SK-N-MC (cell line): ENCODE measurements at regions not wholly inside any gene's neighbourhood (a gene's known extent, or its start where the extent isn't known, plus 50 kb on each side); places are given as distances from the start of the nearest gene placed in this dataset.

Source experiments
- DNase-seq: peaks from one replicate; pipeline ENCODE4 v3.0.0-alpha.2; 2011; ENCODE audit warnings: low read depth, low spot score
- H3K27ac ChIP-seq: fragments of 200-600 bp; sonication (generic); 2 replicates; pipeline ENCODE4 v1.5.1; 2016; ENCODE audit warnings: mixed run types
- H3K36me3 ChIP-seq: fragments of 200-600 bp; sonication (generic); 2 replicates; pipeline ENCODE4 v1.6.1; 2017; ENCODE audit warnings: antibody characterized with exemption, low read length, mixed read lengths; ENCODE audit not compliant: insufficient read depth
- H3K4me3 ChIP-seq: fragments of 200-600 bp; sonication (generic); 2 replicates; pipeline ENCODE4 v1.5.1; 2016
- H3K9ac ChIP-seq: fragments of 200-600 bp; sonication (generic); 2 replicates; pipeline ENCODE4 v1.8.0; 2017; ENCODE audit warnings: mixed run types, mixed read lengths; ENCODE audit not compliant: insufficient read length
- H3K9me3 ChIP-seq: fragments of 200-600 bp; sonication (generic); 2 replicates; pipeline ENCODE4 v1.6.1; 2017; ENCODE audit warnings: low read depth, mild to moderate bottlenecking, antibody characterized with exemption, low read length, moderate library complexity, mixed read lengths
- EZH2 ChIP-seq: fragments of 200-600 bp; sonication (generic); IDR thresholded peaks from one replicate; pipeline ENCODE4 v1.6.1; 2017; ENCODE audit warnings: antibody characterized with exemption
- FOXP2 ChIP-seq: optimal IDR thresholded peaks from 2 replicates; pipeline ENCODE3; 2011; ENCODE audit warnings: mild to moderate bottlenecking, moderate library complexity; ENCODE audit not compliant: insufficient read depth; ENCODE audit errors: extremely low read length, control extremely low read depth
- POLR2AphosphoS5 ChIP-seq: IDR thresholded peaks from 2 replicates; pipeline ENCODE4 v1.6.1; 2012; ENCODE audit warnings: mild to moderate bottlenecking, low read depth, low read length, borderline replicate concordance

DNA sequence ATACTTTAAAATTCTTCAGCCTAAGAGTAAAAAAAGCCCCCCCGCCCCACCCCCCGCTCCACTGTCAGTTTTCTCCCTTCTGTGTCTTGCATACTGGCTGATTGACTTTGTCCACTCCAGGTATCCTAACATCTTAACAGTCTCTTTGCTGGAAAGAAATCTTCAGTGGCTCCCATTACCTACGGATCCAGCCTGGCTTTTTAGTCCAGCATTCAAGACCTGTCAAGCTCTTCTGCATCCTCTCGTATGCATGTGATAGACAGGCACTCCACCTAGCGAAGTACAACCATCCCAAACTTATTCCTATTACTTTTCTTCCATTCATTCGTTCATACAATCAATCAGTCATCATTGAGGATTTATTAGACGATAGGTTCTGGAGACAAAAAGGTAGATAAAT lies 288.1 kb downstream of the MYCN start:
- H3K9ac ChIP-seq, result no peak overlapping the region
- no peak for DNase-seq

DNA sequence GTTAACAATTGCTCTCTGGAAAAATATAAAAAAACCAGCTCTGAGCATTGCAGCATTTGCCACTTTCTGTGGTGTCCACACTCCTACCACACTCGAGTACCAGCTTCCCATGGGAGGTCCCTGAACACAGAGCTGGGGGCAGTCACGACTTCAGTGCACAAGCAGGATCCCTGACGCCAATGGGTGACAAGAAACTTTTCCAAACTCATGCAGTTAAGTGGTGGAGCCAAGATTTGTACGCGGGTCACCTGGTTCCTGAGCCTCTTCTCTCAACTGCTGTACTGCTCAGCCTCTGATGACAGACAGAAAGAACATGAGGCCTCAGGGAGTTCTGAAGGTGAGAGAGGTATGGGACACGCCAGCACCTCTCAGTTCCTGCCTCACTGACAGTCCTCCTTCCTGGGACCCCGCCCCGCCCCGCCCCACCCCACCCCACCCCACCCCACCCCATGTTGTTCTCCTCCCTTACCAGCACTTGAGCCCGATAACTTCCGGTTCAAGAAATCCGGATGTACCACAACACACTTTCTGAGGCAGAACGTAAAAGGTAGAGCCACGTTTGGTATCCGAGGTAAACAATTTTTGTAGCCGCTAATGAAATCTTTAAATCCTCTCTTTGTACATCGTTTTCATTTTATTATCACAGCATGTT lies 287.6 kb downstream of the MYCN start:
- no peak for TF ChIP-seq FOXP2
- no peak for TF ChIP-seq EZH2
- TF ChIP-seq POLR2AphosphoS5, result no peak
- no peak for DNase-seq
- no peak overlapping the region for H3K27ac ChIP-seq
- H3K4me3 ChIP-seq, result no peak overlapping the region
- no peaks in the 10 kb centered on the region for H3K9me3 ChIP-seq
- H3K36me3 ChIP-seq, result no peaks in the 10 kb centered on the region
- H3K9ac ChIP-seq, result no peak overlapping the region

More for the DNA sequence above, 288.1 kb downstream of the MYCN start:
- TF ChIP-seq POLR2AphosphoS5, result no peak
- no peak for TF ChIP-seq FOXP2
- TF ChIP-seq EZH2, result no peak
- Histone ChIP-seq H3K27ac (no peak overlapping the region), H3K36me3 (no peaks in the 10 kb centered on the region), H3K4me3 (no peak overlapping the region), H3K9me3 (no peaks in the 10 kb centered on the region)

DNA sequence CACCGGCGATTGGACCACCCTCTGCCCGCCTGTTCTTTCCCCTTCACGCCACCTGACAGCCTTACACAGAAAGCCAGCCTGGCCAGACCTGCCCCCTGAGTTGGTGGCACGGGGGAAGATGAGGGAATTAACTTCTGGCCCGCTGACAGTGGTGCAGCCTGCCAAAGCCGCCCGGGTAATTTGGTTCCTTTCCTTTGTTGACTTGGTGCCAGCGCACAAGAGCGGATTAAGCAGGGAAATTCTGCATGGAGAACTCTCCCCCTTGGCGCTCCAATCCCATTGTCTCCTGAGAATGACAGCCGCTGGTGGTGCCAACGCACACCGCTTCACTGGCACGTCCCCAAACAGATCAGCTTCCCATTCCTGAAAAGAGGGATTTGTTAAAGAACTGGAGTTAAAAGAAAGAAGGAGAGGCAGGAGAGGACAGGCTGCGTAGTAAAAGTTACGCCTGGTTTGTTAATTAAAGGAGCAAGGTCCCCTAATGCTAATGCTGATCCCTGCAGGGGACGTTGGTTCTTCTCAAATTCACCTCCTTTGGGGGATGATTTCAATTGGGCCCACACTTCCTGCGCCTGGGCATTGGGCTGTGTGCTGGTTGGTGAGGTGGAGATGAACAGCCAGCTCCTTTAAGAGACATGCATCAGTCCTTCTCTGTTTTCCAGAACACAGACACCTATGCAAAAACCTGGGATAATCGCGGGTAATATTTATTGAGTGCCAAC lies 286.8 kb downstream of the MYCN start:
- Histone ChIP-seq H3K36me3 (no peaks in the 10 kb centered on the region), H3K27ac (no peak overlapping the region), H3K9ac (no peak overlapping the region), H3K4me3 (no peak overlapping the region), H3K9me3 (no peaks in the 10 kb centered on the region)
- TF ChIP-seq POLR2AphosphoS5 (no peak), EZH2 (no peak), FOXP2 (no peak)
- DNase-seq, result no peak

DNA sequence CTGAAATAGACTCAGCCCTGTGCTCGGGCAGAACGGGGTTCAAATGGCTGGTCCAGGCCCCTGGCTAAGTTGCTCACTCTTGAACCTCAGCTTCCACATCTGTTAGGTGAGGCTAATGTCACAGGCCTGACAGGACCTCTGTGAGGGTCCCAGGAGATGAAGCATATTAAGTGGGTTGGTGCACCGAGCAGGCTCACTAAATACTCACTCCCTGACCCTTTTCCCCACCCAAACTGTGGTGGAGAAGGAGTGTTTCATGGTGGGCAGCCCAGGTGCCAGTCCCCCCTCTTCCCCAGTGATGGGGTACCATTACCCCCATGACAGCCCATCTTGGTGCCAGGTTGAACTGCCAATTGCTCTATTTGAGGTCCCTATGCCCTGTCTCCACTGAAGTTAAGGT lies 286.0 kb downstream of the MYCN start:
- Histone ChIP-seq H3K36me3 (no peaks in the 10 kb centered on the region), H3K4me3 (no peak overlapping the region), H3K27ac (no peak overlapping the region), H3K9ac (no peak overlapping the region), H3K9me3 (no peaks in the 10 kb centered on the region)
- DNase-seq, result no peak
- TF ChIP-seq EZH2, result no peak
- TF ChIP-seq FOXP2, result no peak
- no peak for TF ChIP-seq POLR2AphosphoS5

DNA sequence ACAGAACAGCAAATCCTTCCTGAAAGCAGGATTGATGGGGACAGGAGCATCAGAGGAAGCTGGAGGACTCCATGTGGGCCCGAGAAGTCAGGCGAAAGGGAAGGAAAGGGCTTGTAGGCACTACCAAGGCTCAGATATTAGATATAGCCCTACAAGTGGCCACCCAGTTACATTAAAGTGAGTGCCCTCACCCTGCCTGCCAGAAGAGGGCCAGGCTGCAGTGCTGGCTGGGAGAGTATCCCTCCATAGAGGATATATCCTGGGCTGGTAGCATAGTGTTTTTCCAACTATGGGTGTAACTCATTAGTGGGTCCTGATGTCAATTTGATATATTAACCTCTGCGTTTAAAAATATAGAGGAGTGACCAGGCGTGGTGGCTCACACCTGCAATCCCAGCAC lies 285.2 kb downstream of the MYCN start:
- no peaks in the 10 kb centered on the region for H3K9me3 ChIP-seq
- H3K4me3 ChIP-seq, result no peak overlapping the region
- H3K36me3 ChIP-seq, result no peaks in the 10 kb centered on the region
- DNase-seq, result no peak
- no peak overlapping the region for H3K27ac ChIP-seq
- TF ChIP-seq FOXP2 (no peak), POLR2AphosphoS5 (no peak), EZH2 (no peak)
- H3K9ac ChIP-seq, result no peak overlapping the region

DNA sequence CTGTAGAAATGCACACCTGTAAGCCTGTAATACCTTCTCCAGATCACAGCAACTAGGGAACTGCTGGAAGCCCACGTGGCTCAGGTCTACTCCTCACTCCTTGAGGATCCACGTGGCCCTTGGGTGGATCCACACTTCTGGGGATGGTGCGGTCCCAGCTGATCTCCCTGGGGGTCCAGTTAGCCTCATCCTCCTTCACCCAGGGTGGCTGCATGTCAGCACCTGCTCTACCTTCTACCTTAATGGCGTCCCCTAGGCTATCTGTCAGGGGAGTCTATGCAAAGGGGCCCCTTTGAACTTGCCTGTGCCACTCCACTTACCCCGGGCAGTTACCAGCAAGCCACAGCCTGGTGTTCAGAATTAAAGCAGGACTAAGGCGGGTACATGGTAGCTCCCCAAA lies 284.7 kb downstream of the MYCN start:
- H3K4me3 ChIP-seq, result no peak overlapping the region
- no peak overlapping the region for H3K9ac ChIP-seq
- no peaks in the 10 kb centered on the region for H3K9me3 ChIP-seq
- H3K27ac ChIP-seq, result no peak overlapping the region
- TF ChIP-seq POLR2AphosphoS5 (no peak), FOXP2 (no peak), EZH2 (no peak)
- H3K36me3 ChIP-seq, result no peaks in the 10 kb centered on the region
- DNase-seq, result no peak

DNA sequence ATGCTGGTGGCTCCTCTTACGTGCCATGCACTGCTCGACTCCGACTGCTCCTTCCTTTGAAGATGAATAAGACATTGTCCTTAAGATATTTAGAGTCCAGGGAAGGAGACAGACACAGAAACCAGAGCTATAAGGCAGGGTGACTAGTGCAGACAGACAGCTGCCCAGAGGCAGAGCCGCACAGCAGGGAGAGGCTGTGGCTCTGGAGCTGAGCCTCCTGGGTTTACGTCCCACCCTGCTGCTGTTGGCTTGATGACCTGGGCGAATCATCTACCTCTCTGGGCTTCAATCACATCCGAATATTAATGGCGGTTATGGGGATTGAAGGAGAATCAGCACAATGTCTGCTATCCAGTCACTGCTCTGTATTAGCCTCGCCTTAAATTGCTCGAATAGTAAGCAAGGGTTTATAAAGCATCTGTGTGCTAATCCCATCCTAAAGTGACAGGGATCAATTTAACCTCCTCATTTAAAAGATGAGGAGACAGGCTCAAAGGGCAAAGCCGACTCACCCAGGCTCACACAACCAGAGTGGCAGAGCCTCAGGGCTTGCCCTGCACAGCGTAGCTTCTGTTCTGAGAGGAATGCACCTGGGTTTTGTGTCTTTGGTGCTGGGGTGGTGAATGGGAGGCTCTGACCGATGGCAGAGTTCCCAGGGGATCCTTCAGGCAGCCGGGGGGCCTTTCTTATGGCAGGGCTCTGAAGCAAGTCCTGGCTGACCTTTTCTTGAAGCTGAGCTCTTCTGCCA lies 284.1 kb downstream of the MYCN start:
- H3K9me3 ChIP-seq, result no peaks in the 10 kb centered on the region
- H3K4me3 ChIP-seq, result no peak overlapping the region
- H3K36me3 ChIP-seq, result no peaks in the 10 kb centered on the region
- DNase-seq, result no peak
- TF ChIP-seq EZH2 (no peak), FOXP2 (no peak), POLR2AphosphoS5 (no peak)
- no peak overlapping the region for H3K9ac ChIP-seq
- H3K27ac ChIP-seq, result no peak overlapping the region

DNA sequence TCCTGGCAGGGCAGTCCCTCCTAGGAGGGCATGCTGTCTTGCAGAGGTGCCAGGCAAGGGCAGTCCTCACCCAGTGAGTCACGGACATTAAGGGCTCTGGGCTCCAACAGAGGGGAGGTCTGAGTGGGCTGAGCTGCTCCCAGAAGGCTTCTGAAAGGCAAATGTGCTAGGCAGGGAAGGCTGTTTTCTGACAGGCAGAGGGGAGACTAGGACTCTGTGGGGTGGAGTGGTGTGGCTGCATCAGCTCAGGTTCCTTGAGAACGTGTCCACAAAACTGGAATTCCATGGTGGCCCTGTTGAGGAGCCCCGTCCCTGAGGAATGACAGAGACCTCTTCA lies 283.5 kb downstream of the MYCN start:
- Histone ChIP-seq H3K36me3 (no peaks in the 10 kb centered on the region), H3K9ac (no peak overlapping the region), H3K27ac (no peak overlapping the region), H3K9me3 (no peaks in the 10 kb centered on the region), H3K4me3 (no peak overlapping the region)
- no peak for TF ChIP-seq FOXP2
- TF ChIP-seq POLR2AphosphoS5, result no peak
- no peak for DNase-seq

DNA sequence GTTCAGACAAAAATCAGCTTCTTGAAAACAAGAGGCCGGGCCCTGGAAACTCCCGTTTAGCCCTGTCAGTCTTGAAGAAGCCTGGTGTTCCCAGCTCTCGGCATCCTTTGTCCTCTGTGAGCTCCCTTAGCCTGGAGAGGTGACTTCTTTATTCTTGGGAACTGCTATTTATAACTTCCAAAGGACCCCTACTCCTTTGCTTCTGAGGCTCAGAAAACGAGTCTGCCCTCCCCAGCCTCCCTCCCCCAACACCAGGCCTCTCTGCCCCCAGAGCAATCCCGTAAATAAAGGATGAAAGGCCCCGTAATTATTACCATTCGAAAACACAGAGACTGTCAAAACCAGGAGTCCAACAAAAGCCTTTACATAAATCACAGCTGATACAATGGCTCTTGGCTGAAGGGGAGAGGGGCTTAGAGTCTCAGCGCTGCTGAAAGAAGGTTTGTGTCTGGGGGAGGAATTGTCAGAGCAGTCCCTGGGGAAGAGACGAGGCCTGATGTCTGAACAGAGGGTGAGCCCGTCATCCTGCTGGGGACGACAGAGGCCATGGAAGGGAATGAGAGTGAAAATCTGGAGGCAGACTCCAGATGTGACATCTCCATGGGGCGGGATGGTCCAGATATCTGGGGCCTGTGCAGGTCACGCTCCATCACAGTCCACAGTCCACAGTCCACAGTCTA lies 283.0 kb downstream of the MYCN start:
- Histone ChIP-seq H3K4me3 (no peak overlapping the region), H3K27ac (no peak overlapping the region), H3K9me3 (no peaks in the 10 kb centered on the region), H3K9ac (no peak overlapping the region), H3K36me3 (no peaks in the 10 kb centered on the region)
- TF ChIP-seq EZH2, result no peak
- TF ChIP-seq POLR2AphosphoS5, result no peak
- TF ChIP-seq FOXP2, result no peak
- DNase-seq, result no peak
